Astrocyte of the hippocampus (primary cell): ENCODE measurements at regions not wholly inside any gene's neighbourhood (a gene's known extent, or its start where the extent isn't known, plus 50 kb on each side); places are given as distances from the start of the nearest gene placed in this dataset.

Source experiments
- DNase-seq: peaks from one replicate; pipeline ENCODE4 v3.0.0; 2011; ENCODE audit warnings: low read depth, low spot score

- DNase-seq, result no peak
Observed at GRCh38 chr3:156760333-156760732, 65.8 kb upstream of the LEKR1 start.

GRCh38 chr3:156761007-156761406 lies 65.1 kb upstream of the LEKR1 start:
- DNase-seq, result peak; percentile 58

- DNase-seq, result no peak
Observed at GRCh38 chr3:156761713-156762451, 64.3 kb upstream of the LEKR1 start.

- DNase-seq, result peak; percentile 79
Observed at GRCh38 chr3:156762631-156763185, 63.4 kb upstream of the LEKR1 start.

GRCh38 chr3:156763386-156763785 lies 62.8 kb upstream of the LEKR1 start:
- no peak for DNase-seq

GRCh38 chr3:156763931-156764720 lies 62.0 kb upstream of the LEKR1 start:
- DNase-seq, result no peak

- no peak for DNase-seq
Observed at GRCh38 chr3:156764751-156765150, 61.4 kb upstream of the LEKR1 start.

- DNase-seq, result no peak
Observed at GRCh38 chr3:156768390-156768789, 57.8 kb upstream of the LEKR1 start.

- peak; percentile 61 for DNase-seq
Observed at GRCh38 chr3:156769721-156770654, 56.2 kb upstream of the LEKR1 start.

GRCh38 chr3:156770699-156771414 lies 55.3 kb upstream of the LEKR1 start:
- no peak for DNase-seq

GRCh38 chr3:156772588-156773206 lies 53.5 kb upstream of the LEKR1 start:
- peak; percentile 65 for DNase-seq

- no peak for DNase-seq
Observed at GRCh38 chr3:156776031-156776430, 50.1 kb upstream of the LEKR1 start.
